GM19043 (cell line): ENCODE measurements at regions not wholly inside any gene's neighbourhood (a gene's known extent, or its start where the extent isn't known, plus 50 kb on each side); places are given as distances from the start of the nearest gene placed in this dataset.

Source experiments
- ATAC-seq: cut with Tn5 transposase; IDR thresholded peaks from one replicate; pipeline ENCODE4 v1.9.1; 2021; ENCODE audit warnings: low read depth; ENCODE audit not compliant: unreplicated experiment

GRCh38 chr9:105059252-105059651 is 131.3 kb upstream of the ABCA1 start:
- ATAC-seq, result no peak

GRCh38 chr9:105062222-105062855 is 134.4 kb upstream of the ABCA1 start:
- no peak for ATAC-seq

GRCh38 chr9:105064248-105065097 is 136.5 kb upstream of the ABCA1 start:
- ATAC-seq, result no peak

GRCh38 chr9:105065098-105066088 is 137.4 kb upstream of the ABCA1 start:
- ATAC-seq, result no peak

GRCh38 chr9:105066275-105066865 is 138.4 kb upstream of the ABCA1 start:
- ATAC-seq, result no peak

- ATAC-seq, result no peak
Observed at GRCh38 chr9:105067895-105068580, 140.1 kb upstream of the ABCA1 start.

GRCh38 chr9:105069285-105069684 is 141.3 kb upstream of the ABCA1 start:
- ATAC-seq, result no peak

- ATAC-seq, result no peak
Observed at GRCh38 chr9:105069696-105070095, 141.7 kb upstream of the ABCA1 start.

GRCh38 chr9:105070176-105070575 is 142.2 kb upstream of the ABCA1 start:
- ATAC-seq, result no peak

- ATAC-seq, result no peak
Observed at GRCh38 chr9:105072476-105072875, 144.5 kb upstream of the ABCA1 start.

GRCh38 chr9:105073147-105073546 is 145.2 kb upstream of the ABCA1 start:
- no peak for ATAC-seq

GRCh38 chr9:105074491-105074890 is 146.5 kb upstream of the ABCA1 start:
- ATAC-seq, result no peak

- ATAC-seq, result no peak
Observed at GRCh38 chr9:105076729-105077128, 148.8 kb upstream of the ABCA1 start.

GRCh38 chr9:105079457-105079856 is 151.5 kb upstream of the ABCA1 start:
- no peak for ATAC-seq

- no peak for ATAC-seq
Observed at GRCh38 chr9:105082843-105083242, 154.9 kb upstream of the ABCA1 start.

GRCh38 chr9:105083256-105083655 is 155.3 kb upstream of the ABCA1 start:
- ATAC-seq, result no peak

GRCh38 chr9:105087910-105088898 is 156.2 kb upstream of the SLC44A1 start:
- no peak for ATAC-seq

GRCh38 chr9:105089874-105090273 is 154.6 kb upstream of the SLC44A1 start:
- no peak for ATAC-seq
